Natural killer cell (primary cell): ENCODE measurements at regions not wholly inside any gene's neighbourhood (a gene's known extent, or its start where the extent isn't known, plus 50 kb on each side); places are given as distances from the start of the nearest gene placed in this dataset.

Experiments used
- ATAC-seq, 3 donors: fragments of 150-1000 bp in 2 of 3; fragments of 200-7000 bp in 1 of 3; cut with Tn5 transposase; 1 replicate in 1 of 3; 2 replicates in 2 of 3; pipeline ENCODE4 v1.10.0; 2021; ENCODE audit warnings: mild to moderate bottlenecking in 2 of 3, moderate library complexity in 2 of 3
- DNase-seq, 2 donors: peaks; one replicate each; pipeline versions ENCODE4 v3.0.0 to v3.0.0-alpha.2; 2013 to 2021; ENCODE audit warnings: mixed read lengths in 1 of 2
- H3K27ac ChIP-seq: one replicate; pipeline ENCODE4 v1.5.1; 2013; ENCODE audit warnings: mild to moderate bottlenecking, low read length
- H3K27me3 ChIP-seq: one replicate; pipeline ENCODE4 v1.6.1; 2013; ENCODE audit warnings: low read length; ENCODE audit not compliant: control insufficient read depth, insufficient read depth
- H3K36me3 ChIP-seq: one replicate; pipeline ENCODE4 v1.6.1; 2013; ENCODE audit warnings: low read length; ENCODE audit not compliant: control insufficient read depth, insufficient read depth
- H3K4me1 ChIP-seq: one replicate; pipeline ENCODE4 v1.6.1; 2013; ENCODE audit warnings: low read length; ENCODE audit not compliant: control insufficient read depth, insufficient read depth
- H3K4me3 ChIP-seq: one replicate; pipeline ENCODE4 v1.5.1; 2013; ENCODE audit warnings: low read length
- H3K9me3 ChIP-seq: one replicate; pipeline ENCODE4 v1.6.1; 2013; ENCODE audit warnings: low read length; ENCODE audit not compliant: control insufficient read depth, insufficient read depth
- H3K27ac Mint-ChIP-seq, 2 donors: one replicate each; pipeline ENCODE4 v1.8.0; 2022; ENCODE audit warnings: mild to moderate bottlenecking in 2 of 2, mixed read lengths in 2 of 2, moderate library complexity in 1 of 2
- H3K27me3 Mint-ChIP-seq, 2 donors: one replicate each; pipeline ENCODE4 v1.8.0; 2022; ENCODE audit warnings: low read depth in 2 of 2, mixed read lengths in 2 of 2
- H3K36me3 Mint-ChIP-seq: one replicate; pipeline ENCODE4 v1.8.0; 2022; ENCODE audit warnings: mixed read lengths
- H3K4me1 Mint-ChIP-seq, 2 donors: one replicate each; pipeline ENCODE4 v1.8.0; 2022; ENCODE audit warnings: mixed read lengths in 2 of 2
- H3K4me3 Mint-ChIP-seq: one replicate; pipeline ENCODE4 v1.8.0; 2022; ENCODE audit warnings: mild to moderate bottlenecking, moderate library complexity, mixed read lengths
- H3K9me3 Mint-ChIP-seq, 2 donors: one replicate each; pipeline ENCODE4 v1.8.0; 2022; ENCODE audit warnings: mixed read lengths in 2 of 2
- WGBS: methylation state at CpG from one replicate; pipeline ENCODE4 v1.1.7; 2013; ENCODE audit warnings: missing lambda C conversion rate; ENCODE audit not compliant: insufficient coverage; 5-methylcytosine and 5-hydroxymethylcytosine counted together
- intact Hi-C: fragments of 100-400 bp; cut with micrococcal nuclease; formaldehyde crosslinking; loops from one replicate; pipeline ENCODE4 v1.14.2; 2022
- TF ChIP-seq, protein P1 (sequence below): fragments of 200-600 bp; IDR thresholded peaks from one replicate; pipeline ENCODE4 v1.8.0; 2022; ENCODE audit warnings: antibody characterized with exemption

DNA sequence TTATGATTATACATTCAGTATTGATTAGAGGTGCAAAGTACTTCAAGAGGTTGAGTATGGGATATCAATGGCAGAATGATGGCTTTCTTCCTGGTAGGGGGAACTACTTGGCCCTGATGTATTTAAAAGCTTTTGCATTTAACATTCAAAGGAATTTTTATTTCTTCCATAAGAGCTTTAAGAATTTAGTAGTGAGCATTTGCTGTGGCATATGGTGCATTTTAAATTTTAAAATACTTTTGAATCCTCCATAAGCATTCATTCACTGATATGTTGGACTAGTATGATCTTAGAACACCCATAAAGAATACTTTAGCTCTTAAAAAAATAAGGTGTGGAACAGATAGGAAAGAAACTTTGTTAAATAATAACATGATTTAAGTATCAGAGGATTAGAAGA, 191.9 kb upstream of the PPP1R3A start:
- H3K27me3 ChIP-seq: no peaks in the 10 kb centered on the region
- no peak overlapping the region for H3K27ac Mint-ChIP-seq
- no peak overlapping the region for H3K27ac ChIP-seq
- H3K9me3 ChIP-seq: no peaks in the 10 kb centered on the region
- H3K4me3 Mint-ChIP-seq: no peak overlapping the region
- H3K36me3 ChIP-seq: no peaks in the 10 kb centered on the region
- H3K4me3 ChIP-seq: no peak overlapping the region
- DNase-seq: no peak
- H3K36me3 Mint-ChIP-seq: no peaks in the 10 kb centered on the region
- no peaks in the 10 kb centered on the region for H3K4me1 ChIP-seq
- ATAC-seq: no peak
- intact Hi-C loops: no loop called here
- peaks cover 4 to 5% of the 10 kb centered on the region in 2 donors for H3K9me3 Mint-ChIP-seq
- no peaks in the 10 kb centered on the region for H3K4me1 Mint-ChIP-seq
- no peaks in the 10 kb centered on the region for H3K27me3 Mint-ChIP-seq
- TF ChIP-seq, protein P1, sequence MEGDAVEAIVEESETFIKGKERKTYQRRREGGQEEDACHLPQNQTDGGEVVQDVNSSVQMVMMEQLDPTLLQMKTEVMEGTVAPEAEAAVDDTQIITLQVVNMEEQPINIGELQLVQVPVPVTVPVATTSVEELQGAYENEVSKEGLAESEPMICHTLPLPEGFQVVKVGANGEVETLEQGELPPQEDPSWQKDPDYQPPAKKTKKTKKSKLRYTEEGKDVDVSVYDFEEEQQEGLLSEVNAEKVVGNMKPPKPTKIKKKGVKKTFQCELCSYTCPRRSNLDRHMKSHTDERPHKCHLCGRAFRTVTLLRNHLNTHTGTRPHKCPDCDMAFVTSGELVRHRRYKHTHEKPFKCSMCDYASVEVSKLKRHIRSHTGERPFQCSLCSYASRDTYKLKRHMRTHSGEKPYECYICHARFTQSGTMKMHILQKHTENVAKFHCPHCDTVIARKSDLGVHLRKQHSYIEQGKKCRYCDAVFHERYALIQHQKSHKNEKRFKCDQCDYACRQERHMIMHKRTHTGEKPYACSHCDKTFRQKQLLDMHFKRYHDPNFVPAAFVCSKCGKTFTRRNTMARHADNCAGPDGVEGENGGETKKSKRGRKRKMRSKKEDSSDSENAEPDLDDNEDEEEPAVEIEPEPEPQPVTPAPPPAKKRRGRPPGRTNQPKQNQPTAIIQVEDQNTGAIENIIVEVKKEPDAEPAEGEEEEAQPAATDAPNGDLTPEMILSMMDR: no peak

DNA sequence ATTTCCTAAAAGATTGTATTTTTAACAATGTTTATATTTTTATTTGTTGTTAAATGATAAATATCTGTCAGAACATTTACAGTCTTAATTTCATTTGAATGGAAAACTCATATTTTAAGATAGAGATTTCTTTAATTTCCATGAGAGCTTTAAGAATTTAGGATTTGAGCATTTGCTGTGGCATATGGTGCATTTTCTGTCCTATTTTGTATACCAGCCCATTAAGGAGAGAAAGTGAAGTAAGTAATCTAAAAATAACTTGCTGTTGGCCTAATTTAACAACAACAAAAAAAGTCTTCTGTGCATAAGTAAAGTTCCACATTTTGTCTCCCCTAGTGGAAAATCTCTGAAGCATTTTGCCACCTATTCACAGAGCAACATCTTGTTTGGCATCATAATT, 190.9 kb upstream of the PPP1R3A start:
- intact Hi-C loops: no loop called here

DNA sequence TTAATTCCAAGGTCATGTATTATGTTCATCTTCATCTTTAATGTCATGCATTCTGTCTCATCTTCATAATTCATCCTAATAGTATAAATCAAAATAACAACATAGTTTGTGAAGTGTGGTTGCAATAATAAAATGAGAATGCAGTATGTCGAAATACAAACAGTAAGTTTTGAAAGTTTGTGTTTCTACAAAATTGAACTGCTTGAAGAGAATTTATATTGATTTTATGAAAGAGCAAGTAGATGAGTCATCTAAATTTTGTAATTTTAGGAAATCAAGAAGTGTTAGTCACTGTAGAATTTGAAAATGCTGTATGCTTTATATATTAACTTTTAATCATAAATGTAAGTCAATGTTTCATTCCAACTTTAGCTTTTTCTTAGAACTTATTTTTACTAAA, 190.5 kb upstream of the PPP1R3A start:
- WGBS: 92% methylated on average over 1 of the region's 1 CpG
- TF ChIP-seq, protein P1: no peak
- H3K4me1 ChIP-seq: no peaks in the 10 kb centered on the region
- Mint-ChIP-seq H3K27me3 (no peaks in the 10 kb centered on the region), H3K4me1 (no peaks in the 10 kb centered on the region), H3K36me3 (no peaks in the 10 kb centered on the region), H3K4me3 (no peak overlapping the region), H3K9me3 (peaks cover 2 to 3% of the 10 kb centered on the region in 2 donors), H3K27ac (no peak overlapping the region)
- no peaks in the 10 kb centered on the region for H3K36me3 ChIP-seq
- DNase-seq (no peak), ATAC-seq (no peak)
- H3K27ac ChIP-seq: no peak overlapping the region
- H3K4me3 ChIP-seq: no peak overlapping the region
- no peaks in the 10 kb centered on the region for H3K9me3 ChIP-seq
- intact Hi-C loops: no loop called here
- H3K27me3 ChIP-seq: no peaks in the 10 kb centered on the region

More for the DNA sequence above, 190.9 kb upstream of the PPP1R3A start:
- no peaks in the 10 kb centered on the region for H3K36me3 Mint-ChIP-seq
- no peak overlapping the region for H3K4me3 ChIP-seq
- H3K36me3 ChIP-seq: no peaks in the 10 kb centered on the region
- no peaks in the 10 kb centered on the region for H3K27me3 Mint-ChIP-seq
- peaks cover 2 to 3% of the 10 kb centered on the region in 2 donors for H3K9me3 Mint-ChIP-seq
- no peaks in the 10 kb centered on the region for H3K4me1 ChIP-seq
- H3K4me1 Mint-ChIP-seq: no peaks in the 10 kb centered on the region
- no peak overlapping the region for H3K27ac Mint-ChIP-seq
- no peaks in the 10 kb centered on the region for H3K27me3 ChIP-seq
- no peak overlapping the region for H3K4me3 Mint-ChIP-seq
- H3K9me3 ChIP-seq: no peaks in the 10 kb centered on the region
- TF ChIP-seq, protein P1: no peak
- DNase-seq (no peak), ATAC-seq (no peak)
- H3K27ac ChIP-seq: no peak overlapping the region

DNA sequence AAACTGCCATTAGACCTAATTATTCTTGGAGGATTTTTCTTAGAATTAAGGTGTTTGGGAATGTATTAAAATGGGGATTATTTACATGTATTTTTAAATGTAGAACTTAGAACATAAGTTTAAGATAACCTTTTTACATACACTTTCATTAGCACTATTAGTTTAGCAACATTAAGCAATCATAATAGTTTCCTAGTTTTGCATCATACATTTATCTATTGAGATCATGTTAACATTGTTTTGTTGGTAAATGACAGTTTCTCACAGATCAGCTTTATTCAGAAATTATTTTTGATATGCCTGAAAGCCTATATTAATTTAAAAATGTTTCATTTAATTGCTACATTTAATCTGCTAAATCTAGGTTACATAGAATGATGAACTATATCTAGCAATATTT, 189.7 kb upstream of the PPP1R3A start:
- Histone ChIP-seq H3K4me3 (no peak overlapping the region), H3K36me3 (no peaks in the 10 kb centered on the region), H3K27me3 (no peaks in the 10 kb centered on the region), H3K4me1 (no peaks in the 10 kb centered on the region), H3K27ac (no peak overlapping the region), H3K9me3 (no peaks in the 10 kb centered on the region)
- peaks cover 2 to 5% of the 10 kb centered on the region in 2 donors for H3K9me3 Mint-ChIP-seq
- H3K4me3 Mint-ChIP-seq: no peak overlapping the region
- no peaks in the 10 kb centered on the region for H3K36me3 Mint-ChIP-seq
- intact Hi-C loops: no loop called here
- H3K27ac Mint-ChIP-seq: no peak overlapping the region
- no peaks in the 10 kb centered on the region for H3K4me1 Mint-ChIP-seq
- no peak for ATAC-seq
- DNase-seq: no peak
- no peaks in the 10 kb centered on the region for H3K27me3 Mint-ChIP-seq
- TF ChIP-seq, protein P1: no peak
